Inflammatory macrophage treated with lipopolysaccharide for 4 hours (primary cell): ENCODE measurements at regions not wholly inside any gene's neighbourhood (a gene's known extent, or its start where the extent isn't known, plus 50 kb on each side); places are given as distances from the start of the nearest gene placed in this dataset.
"Not testable (repeated sequence)": the region's sequence is repeated elsewhere in the genome, so short reads cannot be mapped to it uniquely, and the experiment has no call there.

Experiments used
- DNase-seq: peaks from one replicate; pipeline ENCODE4 v3.0.0-alpha.2; 2020

GRCh38 chr20:23299673-23300050, 50.9 kb upstream of the NXT1 start:
- no peak for DNase-seq

GRCh38 chr20:23298926-23299672, 51.5 kb upstream of the NXT1 start:
- DNase-seq: no peak

DNA sequence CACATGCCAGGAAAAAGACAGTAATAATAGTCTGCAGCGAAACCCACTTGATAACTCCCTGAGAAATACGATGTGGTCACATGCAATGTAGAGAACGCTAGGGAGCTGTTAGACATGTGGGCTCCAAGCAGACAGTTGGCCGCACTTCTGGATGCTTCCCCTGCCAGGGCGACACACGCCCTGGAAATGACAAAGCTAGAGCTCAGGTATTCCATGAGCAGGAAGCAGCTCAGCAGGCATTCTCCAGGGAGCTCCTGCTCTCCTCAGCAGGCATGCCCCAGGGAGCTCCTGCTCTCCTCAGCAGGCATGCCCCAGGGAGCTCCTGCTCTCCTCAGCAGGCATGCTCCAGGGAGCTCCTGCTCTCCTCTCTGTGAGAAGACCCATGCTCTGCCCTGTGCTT, 52.4 kb upstream of the NXT1 start:
- no peak for DNase-seq

GRCh38 chr20:23296841-23297701, 53.5 kb upstream of the NXT1 start:
- no peak for DNase-seq

DNA sequence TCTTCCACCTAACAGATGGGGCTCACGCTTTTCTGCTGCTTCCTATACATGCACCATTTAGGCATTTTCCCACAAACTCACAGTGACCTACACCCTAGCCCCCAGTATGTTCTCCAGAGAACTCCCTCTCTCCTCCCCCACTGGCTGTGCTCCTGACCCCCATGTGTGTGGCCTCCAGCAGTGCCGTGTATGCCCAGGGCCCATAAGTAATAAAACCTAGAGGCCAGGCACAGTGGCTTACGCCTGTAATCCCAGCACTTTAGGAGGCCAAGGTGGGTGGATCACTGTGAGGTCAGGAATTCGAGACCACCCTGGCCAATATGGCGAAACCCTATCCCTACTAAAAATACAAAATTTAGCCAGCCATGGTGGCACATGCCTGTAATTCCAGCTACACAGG, 54.7 kb upstream of the NXT1 start:
- no peak for DNase-seq

GRCh38 chr20:23294671-23295070, 55.9 kb upstream of the NXT1 start:
- no peak for DNase-seq

GRCh38 chr20:23294166-23294565, 56.4 kb upstream of the NXT1 start:
- no peak for DNase-seq

DNA sequence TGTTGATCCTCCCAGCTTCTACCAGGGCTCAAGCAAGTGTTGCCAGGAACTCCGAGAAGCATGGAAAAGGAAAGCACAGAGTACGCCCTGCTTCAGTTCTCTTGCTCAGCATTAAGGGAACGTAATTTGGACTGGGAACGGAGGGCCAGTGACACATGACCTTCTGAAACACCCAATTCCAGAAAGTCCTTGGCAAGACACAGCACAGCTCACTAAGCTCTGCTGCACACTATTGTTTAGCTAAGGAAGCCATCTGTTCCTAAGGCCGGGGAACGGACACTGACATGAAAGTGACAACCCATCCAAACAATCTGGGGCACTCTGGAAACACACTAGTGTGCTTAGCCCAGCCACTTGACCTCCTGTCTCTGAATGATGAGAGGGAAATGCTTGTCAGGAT, 56.9 kb upstream of the NXT1 start:
- no peak for DNase-seq

GRCh38 chr20:23292311-23292710, 58.3 kb upstream of the NXT1 start:
- DNase-seq: not testable (repeated sequence)

DNA sequence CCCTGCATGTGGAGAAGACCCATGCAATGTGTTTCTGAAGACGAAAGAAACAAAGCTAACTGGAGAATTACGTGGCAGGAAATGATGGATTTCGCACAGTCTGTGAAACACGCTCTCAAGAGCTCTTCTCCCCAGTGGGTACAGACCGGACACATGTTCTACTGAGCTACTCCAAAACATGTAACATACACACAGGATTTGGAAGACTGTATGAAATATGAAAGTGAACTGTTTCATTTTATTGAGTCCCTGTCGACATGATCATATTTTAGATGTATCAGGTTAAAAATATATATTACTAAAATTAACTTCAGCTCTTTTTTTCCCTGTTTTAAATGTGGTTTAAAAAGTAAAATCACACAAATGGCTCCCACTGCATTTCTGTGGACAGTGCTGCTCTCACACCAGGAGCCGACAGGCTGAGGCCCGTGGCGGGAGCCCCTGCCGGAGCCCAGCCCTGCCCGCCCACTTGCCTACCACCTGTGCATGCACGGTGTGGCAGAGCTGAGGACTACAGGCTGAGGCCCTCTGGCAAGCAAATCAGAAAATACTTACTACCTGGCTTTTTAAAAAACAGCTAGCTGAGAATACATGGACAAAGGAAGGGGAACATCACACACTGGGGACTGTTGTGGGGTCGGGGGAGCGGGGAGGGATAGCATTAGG, 58.9 kb upstream of the NXT1 start:
- no peak for DNase-seq

GRCh38 chr20:23290761-23291574, 59.6 kb upstream of the NXT1 start:
- DNase-seq: no peak

DNA sequence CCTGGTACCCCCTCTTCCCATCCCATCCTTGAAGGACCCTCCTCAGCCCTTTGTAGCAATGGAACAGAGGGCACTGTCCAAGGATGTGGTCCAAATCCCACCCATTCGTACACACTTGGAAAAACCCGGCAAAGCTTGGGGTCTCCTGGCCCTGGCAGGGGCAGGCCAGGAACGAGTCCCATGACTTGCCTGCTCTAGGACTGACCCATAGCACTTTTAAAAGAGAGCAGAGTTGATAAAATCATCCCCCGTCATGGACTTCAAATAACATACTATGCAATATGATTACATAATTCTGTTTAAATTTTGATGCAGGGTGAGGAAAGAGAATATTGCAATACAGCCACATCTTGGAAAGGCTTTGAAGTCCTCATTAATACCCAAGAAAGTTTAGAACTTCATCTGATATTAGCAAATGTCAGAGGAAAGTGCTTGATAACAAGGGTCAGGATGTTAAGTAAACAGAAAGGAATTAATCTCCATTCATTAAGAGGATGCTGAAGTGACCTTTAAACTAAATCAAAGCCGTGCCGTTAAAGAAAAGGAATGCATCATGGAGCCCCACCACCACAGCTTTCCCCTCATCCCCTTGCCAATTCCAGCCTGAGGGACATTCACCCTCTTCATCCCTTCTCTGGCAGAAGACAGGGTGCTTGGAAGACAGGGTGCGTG, 60.7 kb upstream of the NXT1 start:
- no peak for DNase-seq

- DNase-seq: no peak
Measured at GRCh38 chr20:23289249-23289648, 61.3 kb upstream of the NXT1 start.

- DNase-seq: no peak
Measured at GRCh38 chr20:23287354-23288190, 63.0 kb upstream of the NXT1 start.

DNA sequence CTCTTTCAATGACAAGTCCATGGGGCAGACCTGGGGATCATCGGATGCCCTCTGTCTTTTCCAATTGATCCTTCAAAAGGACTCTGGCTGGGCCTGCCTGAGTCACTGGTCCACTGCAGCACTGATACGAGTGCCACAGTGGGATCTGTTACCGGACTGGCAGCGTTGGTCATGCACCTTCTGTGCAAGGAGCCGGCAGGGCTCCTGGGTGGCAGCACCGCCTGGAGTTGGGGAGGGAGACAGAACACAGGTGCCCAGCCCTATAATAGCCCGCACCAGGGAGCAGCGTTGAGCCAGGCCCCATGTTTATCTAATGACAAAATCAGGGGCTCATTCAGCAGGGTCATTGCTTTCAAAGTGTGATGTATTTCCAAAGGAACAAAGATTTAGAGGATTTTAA, 64.2 kb upstream of the NXT1 start:
- no peak for DNase-seq

- DNase-seq: no peak
Measured at GRCh38 chr20:23285536-23285935, 65.1 kb upstream of the NXT1 start.

- DNase-seq: no peak
Measured at GRCh38 chr20:23284009-23284408, 66.6 kb upstream of the NXT1 start.

- no peak for DNase-seq
Measured at GRCh38 chr20:23283096-23283850, 67.3 kb upstream of the NXT1 start.

- no peak for DNase-seq
Measured at GRCh38 chr20:23282546-23282945, 68.0 kb upstream of the NXT1 start.

- DNase-seq: no peak
Measured at GRCh38 chr20:23282111-23282510, 68.5 kb upstream of the NXT1 start.

GRCh38 chr20:23279836-23280235, 70.8 kb upstream of the NXT1 start:
- no peak for DNase-seq
